ENCODE measurements at regions not wholly inside any gene's neighbourhood (a gene's known extent, or its start where the extent isn't known, plus 50 kb on each side); places are given as distances from the start of the nearest gene placed in this dataset.

DNA sequence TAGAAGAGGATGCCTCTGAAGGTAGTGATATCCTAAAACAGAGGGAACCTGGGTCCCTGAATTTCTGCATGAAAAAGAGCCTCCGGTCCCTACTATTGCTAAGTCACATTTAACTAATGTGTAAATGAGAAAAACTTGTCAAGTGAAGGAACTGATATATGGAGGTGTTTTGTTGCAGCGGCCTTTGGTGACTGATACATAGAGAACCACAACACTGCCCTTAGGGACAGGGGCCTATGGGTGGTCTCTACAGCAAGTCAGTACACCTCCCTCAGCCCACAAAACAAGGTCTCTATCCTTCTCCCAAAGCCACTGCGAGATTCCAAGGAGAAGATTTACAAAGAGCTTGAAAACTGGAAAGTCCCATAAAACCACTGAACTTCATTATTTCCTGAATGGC is 275.3 kb downstream of the SOX9 start:
- intact Hi-C loops (cut with DNase I): no loop called here
- DNase-seq (ENCODE audit: low spot score): no peak

DNA sequence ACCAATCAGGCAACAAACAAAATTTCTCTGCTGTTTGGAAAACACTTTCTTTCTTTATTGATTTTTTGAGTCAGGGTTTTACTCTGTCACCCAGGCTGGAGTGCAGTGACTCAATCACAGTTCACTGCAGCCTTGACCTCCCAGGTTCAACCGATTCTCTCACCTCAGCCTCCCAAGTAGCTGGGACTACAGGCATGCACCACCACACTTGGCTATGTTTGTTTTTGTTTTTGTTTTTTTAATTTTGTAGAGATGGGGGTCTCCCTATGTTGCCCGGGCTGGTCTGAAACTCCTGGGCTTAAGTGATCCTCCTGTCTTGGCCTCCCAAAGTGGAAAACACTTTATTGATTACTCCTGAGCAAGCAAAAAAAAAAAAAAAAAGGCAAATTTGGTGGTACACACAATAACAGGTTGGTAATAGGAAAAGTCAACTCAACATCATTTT is 276.4 kb downstream of the SOX9 start:
- no peak for DNase-seq (ENCODE audit: low spot score)
- intact Hi-C loops (cut with DNase I): no loop called here

DNA sequence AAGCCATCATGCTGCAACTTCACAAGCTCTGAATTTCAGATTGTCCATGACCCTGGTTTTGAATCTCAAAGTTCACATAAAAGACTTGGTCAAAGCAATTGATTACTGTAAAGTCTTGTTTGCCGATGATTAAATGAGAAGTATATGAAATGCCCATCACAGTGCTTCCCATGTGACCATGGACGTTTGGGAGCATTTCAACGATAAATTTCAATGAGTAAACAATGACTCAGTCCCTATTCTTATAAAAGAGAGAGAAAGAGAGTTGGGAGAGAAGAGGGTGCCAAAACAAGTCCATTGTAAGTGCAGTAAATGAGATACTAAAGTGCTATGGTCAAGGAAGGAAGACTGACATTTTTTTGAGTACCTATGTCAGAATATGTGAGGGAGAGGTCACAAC is 276.9 kb downstream of the SOX9 start:
- no peak for DNase-seq (ENCODE audit: low spot score)
- intact Hi-C loops (cut with DNase I): no loop called here

DNA sequence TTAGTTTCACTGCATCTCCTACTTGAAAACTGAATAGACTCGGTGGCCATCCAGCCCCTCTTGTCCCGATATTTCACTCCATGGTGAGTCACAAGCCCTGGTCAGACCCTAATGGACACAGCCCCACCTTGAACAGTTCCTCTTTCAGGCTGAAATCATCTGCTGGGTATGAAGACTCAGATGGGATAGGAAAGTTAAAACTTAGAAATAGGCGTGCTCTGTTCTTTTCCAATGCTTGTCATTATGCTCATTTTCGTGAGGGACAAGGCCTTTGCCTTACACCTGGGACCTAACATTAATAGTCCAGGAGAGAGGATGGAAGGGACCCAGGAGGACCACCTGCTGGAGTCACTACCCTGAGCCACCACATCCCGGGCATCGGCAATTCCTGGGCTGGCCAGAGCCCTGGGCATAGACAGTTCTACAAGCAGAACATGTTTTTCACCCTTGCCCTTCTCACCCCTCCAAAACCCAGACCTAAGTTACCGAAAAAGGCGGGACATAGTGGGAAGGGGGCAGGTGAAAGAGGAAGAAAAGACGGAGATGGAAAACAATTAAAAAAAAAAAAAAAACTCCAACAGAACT is 278.3 kb downstream of the SOX9 start:
- intact Hi-C loops (cut with DNase I): no loop called here
- DNase-seq (ENCODE audit: low spot score): no peak

DNA sequence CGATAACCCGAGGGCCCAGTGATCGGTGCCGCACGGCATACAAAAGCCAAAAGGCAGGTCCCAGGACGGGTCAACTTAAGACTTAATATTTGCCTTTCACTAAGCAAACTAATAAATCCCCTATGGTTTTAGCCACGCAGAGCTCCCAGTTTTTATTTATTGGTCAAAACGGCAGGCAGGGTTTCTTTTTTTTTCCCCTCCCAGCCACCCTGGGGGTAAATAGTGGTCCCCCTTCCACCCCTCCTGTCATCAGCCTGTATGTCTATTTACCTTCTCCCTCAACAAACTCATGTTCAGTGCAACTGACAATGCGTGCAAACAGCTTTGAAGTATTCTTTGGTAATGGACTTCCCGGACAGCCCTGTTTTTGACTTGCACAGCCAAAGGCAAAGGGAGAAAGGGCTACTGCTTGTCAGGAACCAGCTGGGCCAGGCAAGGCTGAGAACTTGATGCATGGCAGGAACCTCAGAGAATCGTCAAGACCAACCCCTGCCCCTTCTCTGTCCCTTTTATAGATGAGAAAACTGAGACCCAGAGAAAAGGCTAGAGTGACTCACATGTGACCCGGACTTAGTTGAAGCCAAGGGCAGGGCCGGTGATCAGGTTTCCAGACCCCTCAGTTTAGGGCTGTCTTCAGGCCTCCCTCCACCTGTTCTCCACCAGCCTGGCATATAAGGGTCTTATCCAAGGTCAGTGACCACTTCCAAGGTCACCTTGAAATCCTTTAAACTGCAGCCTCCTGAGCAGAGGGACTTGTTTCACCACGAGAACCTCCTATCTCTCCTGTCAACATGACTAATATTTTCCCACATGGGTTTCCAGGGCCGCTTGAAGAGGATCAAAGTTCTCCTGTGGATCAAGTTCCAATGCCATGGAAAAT is 279.0 kb downstream of the SOX9 start:
- no peak for DNase-seq (ENCODE audit: low spot score)
- intact Hi-C loops (cut with DNase I): loop anchor here in 1 of 2 donors (10.0 kb wide), 1 partner anchor 65 kb away; no protein-coding TSS in a partner anchor

DNA sequence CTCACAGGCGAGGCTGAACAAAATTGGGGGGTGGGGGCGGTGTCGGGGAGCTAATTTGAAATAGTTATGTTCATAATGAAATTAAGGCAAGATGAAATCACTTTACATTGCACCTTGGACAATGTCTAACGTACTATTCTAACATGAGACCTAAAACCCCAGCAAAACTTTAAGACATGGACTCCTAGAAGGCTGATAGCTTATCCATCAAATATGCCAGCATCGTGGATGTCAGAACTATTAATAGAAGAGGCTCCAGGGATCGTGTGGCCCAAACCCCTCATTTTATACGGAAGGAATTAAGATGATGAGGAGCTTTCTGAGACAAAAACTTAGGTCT is 279.6 kb downstream of the SOX9 start:
- intact Hi-C loops (cut with DNase I): loop anchor here in 1 of 2 donors (10.0 kb wide), 1 partner anchor 64 kb away; no protein-coding TSS in a partner anchor
- DNase-seq (ENCODE audit: low spot score): no peak

DNA sequence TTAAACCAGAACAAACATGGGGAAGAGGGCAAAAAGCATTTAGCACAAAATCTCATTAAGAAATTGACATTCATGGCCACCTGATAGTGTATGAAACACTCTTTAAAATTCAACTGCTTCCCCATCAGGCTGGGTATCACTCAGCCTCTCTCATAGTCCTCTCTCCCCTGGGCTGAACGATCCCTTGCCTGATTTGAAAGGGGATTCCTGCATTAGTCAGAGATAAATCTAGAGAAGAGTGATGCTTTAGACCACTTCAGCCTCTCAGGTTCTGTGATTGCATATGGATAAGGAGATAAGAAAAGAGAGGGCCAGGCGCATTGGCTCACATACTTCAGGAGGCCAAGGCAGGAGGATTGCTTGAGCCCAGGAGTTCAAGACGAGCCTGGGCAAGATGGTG is 280.0 kb downstream of the SOX9 start:
- intact Hi-C loops (cut with DNase I): loop anchor here in 1 of 2 donors (10.0 kb wide), 1 partner anchor 64 kb away; no protein-coding TSS in a partner anchor
- no peak for DNase-seq (ENCODE audit: low spot score)

DNA sequence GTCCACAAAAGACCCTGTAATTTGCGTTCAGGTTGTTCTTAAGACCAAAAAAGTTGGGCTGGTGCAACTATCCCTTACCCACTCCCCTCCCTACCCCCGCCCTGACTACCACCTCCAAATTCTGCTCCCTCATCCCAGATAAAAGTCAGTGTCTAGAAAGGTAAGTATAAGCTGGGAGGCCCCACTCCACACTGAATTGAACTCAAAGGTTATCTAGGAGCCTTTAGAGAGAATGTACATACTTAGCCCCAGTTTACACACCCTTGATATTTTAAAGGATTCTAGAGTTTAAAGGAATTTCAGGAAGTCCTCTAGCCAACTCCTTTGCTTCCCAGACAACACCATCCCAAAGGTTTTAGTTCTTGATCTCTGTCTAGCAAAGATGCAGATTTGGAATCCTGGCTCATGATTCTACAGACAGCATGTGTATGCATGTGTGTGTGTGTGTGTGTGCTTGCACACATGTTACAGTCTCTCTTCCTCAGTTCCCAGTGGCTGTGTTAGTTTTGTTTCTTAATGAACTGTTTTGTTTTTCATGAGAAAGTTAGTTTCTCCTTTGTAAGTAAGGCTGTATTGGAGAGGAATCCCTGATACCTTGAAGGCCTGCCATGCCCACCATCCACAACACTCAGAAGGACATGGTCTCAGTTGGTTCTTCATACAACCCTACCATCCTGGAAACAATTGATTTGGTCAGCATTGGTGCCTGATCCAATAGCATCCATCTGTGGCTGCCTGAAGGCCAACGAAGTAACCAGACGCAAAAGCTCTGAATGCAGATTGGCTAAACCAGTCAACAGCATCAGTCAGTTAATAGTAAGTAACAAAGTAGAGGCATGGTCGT is 281.3 kb downstream of the SOX9 start:
- no peak for DNase-seq (ENCODE audit: low spot score)
- intact Hi-C loops (cut with DNase I): loop anchor here in 1 of 2 donors (10.0 kb wide), 1 partner anchor 63 kb away; no protein-coding TSS in a partner anchor

DNA sequence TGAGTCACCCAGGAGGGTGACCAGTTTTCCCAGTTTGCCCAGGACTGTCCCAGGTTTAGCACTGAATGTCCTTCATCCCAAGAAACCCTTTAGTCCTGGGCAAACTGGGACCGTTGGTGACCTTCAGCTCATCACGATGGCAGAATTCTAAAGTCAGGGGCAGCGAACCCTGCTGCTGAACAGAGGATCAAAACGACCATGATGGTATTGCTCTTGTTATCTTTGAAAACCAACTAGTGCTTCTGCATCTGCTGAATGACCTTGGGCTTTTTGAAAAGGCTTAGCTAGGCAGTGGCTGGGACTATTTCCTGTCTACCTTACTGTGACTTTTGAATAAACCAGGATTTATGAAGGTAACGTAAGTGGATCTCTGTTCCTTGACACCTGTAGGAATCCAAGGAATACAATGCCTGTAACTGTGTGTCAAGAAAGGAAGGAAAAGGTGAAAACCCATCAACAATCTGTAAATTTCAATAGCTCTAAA is 281.9 kb downstream of the SOX9 start:
- intact Hi-C loops (cut with DNase I): loop anchor here in 1 of 2 donors (10.0 kb wide), 1 partner anchor 62 kb away; no protein-coding TSS in a partner anchor
- no peak for DNase-seq (ENCODE audit: low spot score)

DNA sequence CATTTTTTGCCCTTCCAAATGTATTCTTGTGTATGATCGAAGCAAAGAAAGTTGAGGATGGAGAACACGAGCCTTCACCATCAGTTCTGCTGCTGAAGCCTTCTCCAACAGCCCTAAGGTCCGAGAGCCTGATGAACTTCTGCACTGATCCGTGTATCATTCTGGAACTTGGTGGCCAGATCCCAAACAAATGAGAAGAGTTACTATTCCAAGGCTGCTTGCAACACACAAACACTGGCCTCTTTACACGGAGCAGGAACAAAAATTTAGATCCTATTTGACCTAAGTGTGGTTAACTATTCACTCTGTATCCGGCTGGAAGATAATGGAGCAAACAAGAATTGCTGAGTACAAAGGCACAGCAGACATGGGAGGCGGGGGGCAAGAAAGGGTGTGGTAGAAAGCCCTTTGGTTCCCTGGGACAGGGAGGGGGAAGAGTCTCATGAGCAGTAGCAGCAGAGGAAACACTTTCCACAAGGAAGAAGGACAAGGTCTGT is 282.9 kb downstream of the SOX9 start:
- DNase-seq (ENCODE audit: low spot score): no peak
- intact Hi-C loops (cut with DNase I): loop anchor here in 1 of 2 donors (10.0 kb wide), 1 partner anchor 61 kb away; no protein-coding TSS in a partner anchor

DNA sequence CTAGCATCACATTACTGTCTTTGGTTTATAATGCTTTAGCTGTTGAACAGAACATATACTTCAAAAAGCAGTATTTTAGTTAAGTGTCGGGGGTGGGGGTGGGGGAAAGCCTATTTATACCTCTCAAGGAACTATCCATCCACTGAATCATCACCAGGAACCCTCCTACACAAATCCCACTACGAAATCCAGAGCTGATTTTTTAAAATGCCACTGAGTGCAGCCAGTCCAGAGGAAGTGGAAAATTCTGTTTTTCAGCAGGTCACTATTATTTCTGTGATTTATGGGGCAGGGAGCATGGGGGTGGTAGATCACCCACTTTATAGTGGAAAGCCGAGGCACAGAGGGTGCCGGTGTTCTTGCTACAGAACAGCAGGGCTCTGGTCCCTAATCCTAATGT is 284.1 kb downstream of the SOX9 start:
- intact Hi-C loops (cut with DNase I): loop anchor here in 1 of 2 donors (10.0 kb wide), 1 partner anchor 60 kb away; no protein-coding TSS in a partner anchor
- DNase-seq (ENCODE audit: low spot score): no peak

DNA sequence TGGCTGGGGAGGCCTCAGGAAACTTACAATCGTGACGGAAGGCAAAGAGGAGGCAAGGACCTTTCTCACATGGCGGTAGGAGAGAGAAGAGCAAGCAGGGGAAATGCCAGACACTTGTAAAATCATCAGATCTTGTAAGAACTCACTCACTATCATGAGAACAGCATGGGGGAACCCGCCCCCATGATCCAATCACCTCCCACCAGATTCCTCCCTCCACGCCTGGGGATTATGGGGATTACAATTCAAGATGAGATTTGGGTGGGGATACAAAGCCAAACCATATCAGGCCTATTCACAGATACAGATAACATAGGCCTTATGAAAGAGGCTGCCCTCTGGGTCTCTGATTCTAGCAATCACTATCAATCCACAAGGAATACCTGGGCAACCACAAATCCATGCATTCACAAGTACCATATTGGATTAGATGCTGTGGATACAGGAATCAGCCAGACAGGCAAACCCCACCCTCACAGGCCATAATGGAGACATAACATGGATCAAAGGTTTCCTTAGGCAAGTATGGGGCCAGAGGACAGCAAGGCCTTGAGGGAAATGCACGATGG is 284.9 kb downstream of the SOX9 start:
- intact Hi-C loops (cut with DNase I): loop anchor here in 1 of 2 donors (10.0 kb wide), 1 partner anchor 59 kb away; no protein-coding TSS in a partner anchor
- no peak for DNase-seq (ENCODE audit: low spot score)

DNA sequence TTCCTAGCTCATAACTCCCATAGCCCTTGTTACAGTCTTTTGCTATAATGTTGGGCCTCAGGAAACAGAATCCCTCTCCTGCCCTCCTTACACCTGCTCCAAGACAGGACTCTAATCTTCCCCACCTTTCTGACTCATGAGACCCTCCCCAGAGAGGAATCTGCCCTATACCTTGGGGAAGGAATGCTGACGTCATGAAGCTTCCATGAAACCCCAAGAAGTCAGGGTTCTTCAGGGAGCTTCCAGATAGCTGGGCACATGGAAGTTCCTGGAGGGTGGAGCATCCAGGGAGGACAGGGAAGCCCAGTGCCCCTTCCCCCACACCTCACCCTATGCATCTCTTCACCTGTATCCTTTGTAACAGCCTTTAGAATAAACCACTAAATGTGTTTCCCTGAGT is 285.7 kb downstream of the SOX9 start:
- intact Hi-C loops (cut with DNase I): loop anchor here in 1 of 2 donors (10.0 kb wide), 1 partner anchor 58 kb away; no protein-coding TSS in a partner anchor
- no peak for DNase-seq (ENCODE audit: low spot score)

DNA sequence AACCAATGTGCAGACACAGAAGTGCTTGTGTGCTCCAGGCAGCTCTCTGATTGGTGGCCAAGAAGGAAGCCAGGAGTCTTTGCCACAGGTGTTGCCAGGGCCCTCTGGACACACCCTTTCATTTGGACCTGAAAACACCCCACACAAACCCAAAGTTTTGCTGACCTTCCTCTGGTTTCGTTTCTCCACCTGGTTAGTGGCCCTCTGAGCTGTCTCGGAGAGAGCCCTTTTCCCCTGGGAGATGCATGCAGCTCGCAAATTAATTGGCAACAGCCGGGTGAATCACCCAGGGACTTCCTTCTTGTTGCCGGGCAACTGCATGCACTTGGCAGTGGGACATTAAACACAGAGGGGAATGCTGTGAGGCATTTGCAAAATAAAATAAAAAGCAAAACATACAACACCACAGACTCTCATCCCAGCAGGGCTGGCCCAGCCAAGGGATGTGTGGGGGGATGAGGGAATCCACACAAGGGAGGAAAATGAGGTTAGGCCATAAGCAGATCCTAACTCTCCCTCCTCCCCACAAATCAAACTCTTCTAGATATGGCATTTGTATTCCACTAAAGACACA is 286.6 kb downstream of the SOX9 start:
- intact Hi-C loops (cut with DNase I): loop anchor here in 1 of 2 donors (10.0 kb wide), 1 partner anchor 57 kb away; no protein-coding TSS in a partner anchor
- DNase-seq (ENCODE audit: low spot score): peak; percentile 83

DNA sequence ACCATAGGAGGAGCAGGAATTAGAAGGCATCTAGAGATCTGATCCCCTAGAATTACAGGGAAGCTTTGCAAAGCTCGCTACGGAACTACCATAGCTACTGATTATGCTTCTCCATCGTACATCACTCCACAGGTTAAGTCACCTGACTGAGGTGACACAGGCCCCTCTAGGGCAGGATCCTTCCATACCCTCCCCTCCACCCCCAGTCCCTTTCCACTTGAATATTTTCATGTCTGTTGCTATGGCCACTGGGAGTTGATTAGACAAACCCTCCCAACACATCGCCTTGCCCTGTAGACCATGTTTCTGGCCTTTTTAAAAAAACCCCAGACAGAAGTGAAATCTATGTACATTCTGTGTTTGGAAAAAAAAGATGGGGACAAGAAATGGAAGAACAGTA is 287.1 kb downstream of the SOX9 start:
- DNase-seq (ENCODE audit: low spot score): no peak
- intact Hi-C loops (cut with DNase I): loop anchor here in 1 of 2 donors (10.0 kb wide), 1 partner anchor 57 kb away; no protein-coding TSS in a partner anchor

DNA sequence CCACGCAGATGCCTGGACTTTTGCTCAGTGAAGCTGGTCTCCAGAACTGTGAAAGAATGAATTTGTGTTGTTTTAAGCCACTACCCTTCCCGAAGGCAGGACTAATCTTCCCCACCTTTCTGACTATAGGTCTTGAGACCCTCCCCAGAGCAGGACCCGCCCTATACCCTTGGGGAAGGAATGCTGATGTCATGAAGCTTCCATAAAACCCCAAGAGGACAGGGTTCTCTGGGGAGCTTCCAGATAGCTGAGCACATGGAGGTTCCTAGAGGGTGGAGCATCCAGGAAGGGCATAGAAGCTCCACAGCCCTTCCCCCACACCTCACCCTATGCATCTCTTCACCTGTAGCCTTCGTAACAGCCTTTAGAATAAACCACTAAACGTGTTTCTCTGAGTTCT is 287.8 kb downstream of the SOX9 start:
- intact Hi-C loops (cut with DNase I): loop anchor here in 1 of 2 donors (10.0 kb wide), 1 partner anchor 56 kb away; no protein-coding TSS in a partner anchor

DNA sequence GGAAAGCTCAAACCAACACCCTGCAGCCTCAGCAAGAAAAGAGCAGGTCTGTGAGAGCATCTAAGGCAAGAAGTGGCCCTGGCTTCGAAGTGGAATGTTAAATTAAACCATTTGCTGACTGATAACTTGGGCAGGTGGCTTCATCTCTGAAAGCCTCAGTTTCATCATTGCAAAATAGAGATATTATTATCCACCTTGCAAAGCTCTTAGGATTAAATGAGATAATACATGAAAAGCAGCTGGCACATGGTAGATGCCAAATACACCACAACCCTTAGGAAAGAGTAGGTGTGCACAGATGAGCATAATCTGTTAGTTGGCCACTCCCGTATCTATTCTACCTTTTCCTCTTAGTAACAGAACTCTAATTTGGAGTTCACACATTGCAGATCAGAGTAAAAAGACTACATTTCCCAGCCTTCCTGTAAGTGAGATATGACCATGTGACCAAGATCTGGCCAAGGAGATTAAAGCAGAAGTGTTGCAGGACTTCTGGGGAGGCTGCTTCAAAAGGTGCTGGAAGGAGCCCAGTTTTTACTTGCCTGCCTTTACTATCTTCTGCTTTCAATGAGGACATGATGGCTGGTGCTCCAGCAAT is 288.7 kb downstream of the SOX9 start:
- intact Hi-C loops (cut with DNase I): loop anchor here in 1 of 2 donors (10.0 kb wide), 1 partner anchor 55 kb away; no protein-coding TSS in a partner anchor
- no peak for DNase-seq (ENCODE audit: low spot score)

More for the DNA sequence above, 287.8 kb downstream of the SOX9 start:
- no peak for DNase-seq (ENCODE audit: low spot score)

DNA sequence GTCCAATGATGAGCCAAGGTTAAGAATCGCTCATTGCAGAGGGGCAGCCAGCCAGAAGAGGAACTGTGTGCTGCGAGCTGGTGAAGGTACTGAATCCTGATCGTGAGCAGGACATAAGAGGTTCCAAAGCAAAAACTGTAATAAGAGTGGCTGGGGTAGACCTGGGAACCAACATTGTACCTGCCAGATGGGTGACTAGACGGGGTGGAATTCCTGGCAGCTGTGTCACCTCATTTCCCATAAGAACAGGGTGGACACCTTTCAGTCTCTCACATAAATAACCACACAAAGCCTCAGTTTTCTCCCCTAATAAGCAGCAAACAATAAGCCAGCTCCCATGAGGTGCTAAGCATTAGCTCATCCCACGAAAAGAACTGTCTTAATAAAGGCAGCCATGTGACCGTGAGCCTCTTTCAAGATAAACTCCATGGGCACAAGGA is 290.3 kb downstream of the SOX9 start:
- intact Hi-C loops (cut with DNase I): no loop called here
- DNase-seq (ENCODE audit: low spot score): no peak

Data from posterior vena cava (tissue), 2 donors.